ENCODE measurements at regions not wholly inside any gene's neighbourhood (a gene's known extent, or its start where the extent isn't known, plus 50 kb on each side); places are given as distances from the start of the nearest gene placed in this dataset.

DNA sequence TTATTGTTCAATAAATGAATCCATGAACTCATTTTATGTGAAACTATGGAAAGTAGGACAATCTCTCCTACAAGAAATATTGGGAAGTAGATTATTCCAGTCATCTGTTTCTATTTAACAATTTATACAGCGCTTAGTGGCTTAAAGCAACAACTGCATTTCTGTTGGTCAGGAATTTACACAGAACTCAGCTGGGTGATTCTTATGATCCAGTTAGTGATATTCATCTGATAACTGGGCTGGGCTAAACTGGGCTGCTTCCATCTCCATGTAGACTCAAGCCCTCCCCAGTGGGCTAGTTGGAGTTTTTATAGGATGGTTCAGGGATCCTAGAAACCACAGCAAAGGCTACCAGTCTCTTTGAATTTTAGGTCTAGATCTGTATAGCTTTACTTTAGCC lies 497.9 kb upstream of the NEGR1 start:
- no peak for DNase-seq (ENCODE audit: low read depth, low spot score)
- no peak overlapping the region for H3K4me3 ChIP-seq
- no peak overlapping the region for H3K27ac ChIP-seq
- no peak overlapping the region for H3K9ac ChIP-seq (ENCODE audit: insufficient read length)
- H3K36me3 ChIP-seq (ENCODE audit: insufficient read depth, low read length) = no peaks in the 10 kb centered on the region
- no peak for TF ChIP-seq POLR2AphosphoS5 (IDR thresholded peaks at IDR 0.05; ENCODE audit: borderline replicate concordance, low read depth, low read length)
- no peak for TF ChIP-seq FOXP2 (optimal IDR thresholded peaks at IDR 0.05; ENCODE audit: control extremely low read depth, extremely low read length, insufficient read depth)
- TF ChIP-seq EZH2 (IDR thresholded peaks at IDR 0.05) = no peak
- no peaks in the 10 kb centered on the region for H3K9me3 ChIP-seq (ENCODE audit: low read depth, low read length)

DNA sequence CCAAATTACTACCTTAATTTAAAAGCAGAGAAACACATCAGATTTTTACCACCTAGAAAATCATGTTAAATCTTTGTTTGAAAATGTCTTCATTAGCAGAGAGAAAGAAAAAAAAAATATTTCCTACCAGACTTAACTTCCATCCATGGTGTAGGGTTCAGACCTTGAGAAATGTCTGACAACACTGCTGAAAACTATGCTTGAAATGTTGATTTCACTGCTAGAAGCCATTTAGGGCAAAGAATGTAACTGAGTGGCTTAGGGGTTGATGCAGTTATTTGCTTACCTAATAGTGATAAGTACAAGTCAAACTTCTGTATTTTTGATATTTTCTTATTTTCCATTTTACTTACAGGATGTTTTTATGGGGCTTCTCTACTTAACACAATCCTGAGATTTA lies 495.6 kb upstream of the NEGR1 start:
- TF ChIP-seq EZH2 (IDR thresholded peaks at IDR 0.05) = no peak
- DNase-seq (ENCODE audit: low read depth, low spot score) = no peak
- H3K9me3 ChIP-seq (ENCODE audit: low read depth, low read length) = no peaks in the 10 kb centered on the region
- H3K4me3 ChIP-seq = no peak overlapping the region
- no peak overlapping the region for H3K9ac ChIP-seq (ENCODE audit: insufficient read length)
- no peaks in the 10 kb centered on the region for H3K36me3 ChIP-seq (ENCODE audit: insufficient read depth, low read length)
- no peak overlapping the region for H3K27ac ChIP-seq

DNA sequence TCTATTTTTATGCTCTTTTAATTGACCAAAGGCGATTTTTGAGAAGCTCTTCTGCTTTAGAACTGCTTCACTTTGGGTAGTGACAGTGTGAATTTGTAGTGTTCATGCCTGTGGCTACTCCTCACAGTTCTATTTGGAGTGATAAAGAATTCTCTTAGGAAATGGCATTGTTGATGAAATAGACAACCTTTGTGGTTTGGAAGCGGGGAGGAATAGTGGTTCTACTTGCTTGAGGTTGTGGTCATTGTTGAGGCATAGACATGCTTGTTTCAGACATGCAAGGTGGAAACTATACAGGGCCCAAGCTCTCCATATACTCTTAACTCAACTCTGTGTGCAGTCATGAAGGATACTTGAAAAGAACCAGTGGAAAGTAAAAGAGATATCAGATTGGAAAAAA lies 481.1 kb upstream of the NEGR1 start:
- no peak overlapping the region for H3K9ac ChIP-seq (ENCODE audit: insufficient read length)
- H3K27ac ChIP-seq = no peak overlapping the region
- H3K4me3 ChIP-seq = no peak overlapping the region
- no peak for DNase-seq (ENCODE audit: low read depth, low spot score)
- H3K36me3 ChIP-seq (ENCODE audit: insufficient read depth, low read length) = no peaks in the 10 kb centered on the region
- TF ChIP-seq FOXP2 (optimal IDR thresholded peaks at IDR 0.05; ENCODE audit: control extremely low read depth, extremely low read length, insufficient read depth) = no peak
- TF ChIP-seq EZH2 (IDR thresholded peaks at IDR 0.05) = no peak
- TF ChIP-seq POLR2AphosphoS5 (IDR thresholded peaks at IDR 0.05; ENCODE audit: borderline replicate concordance, low read depth, low read length) = no peak
- H3K9me3 ChIP-seq (ENCODE audit: low read depth, low read length) = no peaks in the 10 kb centered on the region

- H3K36me3 ChIP-seq (ENCODE audit: insufficient read depth, low read length) = no peaks in the 10 kb centered on the region
- DNase-seq (ENCODE audit: low read depth, low spot score) = no peak
- no peaks in the 10 kb centered on the region for H3K9me3 ChIP-seq (ENCODE audit: low read depth, low read length)
- no peak overlapping the region for H3K9ac ChIP-seq (ENCODE audit: insufficient read length)
- TF ChIP-seq EZH2 (IDR thresholded peaks at IDR 0.05) = no peak
- no peak for TF ChIP-seq FOXP2 (optimal IDR thresholded peaks at IDR 0.05; ENCODE audit: control extremely low read depth, extremely low read length, insufficient read depth)
- TF ChIP-seq POLR2AphosphoS5 (IDR thresholded peaks at IDR 0.05; ENCODE audit: borderline replicate concordance, low read depth, low read length) = no peak
- H3K27ac ChIP-seq = no peak overlapping the region
- no peak overlapping the region for H3K4me3 ChIP-seq
These were observed 477.1 kb upstream of the NEGR1 start for GRCh38 chr1:72759486-72759885.

- Histone ChIP-seq H3K4me3 (no peak overlapping the region), H3K9me3 (ENCODE audit: low read depth, low read length) (no peaks in the 10 kb centered on the region), H3K27ac (no peak overlapping the region), H3K36me3 (ENCODE audit: insufficient read depth, low read length) (no peaks in the 10 kb centered on the region), H3K9ac (ENCODE audit: insufficient read length) (no peak overlapping the region)
- TF ChIP-seq FOXP2 (optimal IDR thresholded peaks at IDR 0.05; ENCODE audit: control extremely low read depth, extremely low read length, insufficient read depth) (no peak), EZH2 (IDR thresholded peaks at IDR 0.05) (no peak), POLR2AphosphoS5 (IDR thresholded peaks at IDR 0.05; ENCODE audit: borderline replicate concordance, low read depth, low read length) (no peak)
- no peak for DNase-seq (ENCODE audit: low read depth, low spot score)
These were observed 475.5 kb upstream of the NEGR1 start for GRCh38 chr1:72757843-72758242.

DNA sequence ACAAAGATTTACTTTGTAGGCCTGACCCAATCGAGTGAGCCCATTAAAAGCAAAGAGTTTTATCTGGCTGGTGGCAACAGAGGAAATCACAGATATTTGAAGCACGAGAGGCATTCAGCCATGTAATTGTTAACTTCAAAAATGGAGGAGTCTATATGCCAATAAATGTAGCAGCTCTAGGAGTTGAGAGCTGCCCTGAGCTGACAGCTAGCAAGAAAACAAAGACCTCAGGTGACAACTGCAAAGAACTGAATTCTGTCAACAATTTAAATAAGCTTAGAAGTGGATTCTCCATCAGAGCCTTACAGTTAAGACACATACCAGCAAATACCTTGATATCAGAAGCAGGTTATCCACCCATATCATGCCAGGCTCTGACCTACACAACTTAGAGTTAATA lies 463.1 kb upstream of the NEGR1 start:
- Histone ChIP-seq H3K36me3 (ENCODE audit: insufficient read depth, low read length) (no peaks in the 10 kb centered on the region), H3K4me3 (no peak overlapping the region), H3K9me3 (ENCODE audit: low read depth, low read length) (no peaks in the 10 kb centered on the region), H3K27ac (no peak overlapping the region), H3K9ac (ENCODE audit: insufficient read length) (no peak overlapping the region)
- TF ChIP-seq EZH2 (IDR thresholded peaks at IDR 0.05) = no peak
- no peak for TF ChIP-seq FOXP2 (optimal IDR thresholded peaks at IDR 0.05; ENCODE audit: control extremely low read depth, extremely low read length, insufficient read depth)
- TF ChIP-seq POLR2AphosphoS5 (IDR thresholded peaks at IDR 0.05; ENCODE audit: borderline replicate concordance, low read depth, low read length) = no peak
- DNase-seq (ENCODE audit: low read depth, low spot score) = no peak

DNA sequence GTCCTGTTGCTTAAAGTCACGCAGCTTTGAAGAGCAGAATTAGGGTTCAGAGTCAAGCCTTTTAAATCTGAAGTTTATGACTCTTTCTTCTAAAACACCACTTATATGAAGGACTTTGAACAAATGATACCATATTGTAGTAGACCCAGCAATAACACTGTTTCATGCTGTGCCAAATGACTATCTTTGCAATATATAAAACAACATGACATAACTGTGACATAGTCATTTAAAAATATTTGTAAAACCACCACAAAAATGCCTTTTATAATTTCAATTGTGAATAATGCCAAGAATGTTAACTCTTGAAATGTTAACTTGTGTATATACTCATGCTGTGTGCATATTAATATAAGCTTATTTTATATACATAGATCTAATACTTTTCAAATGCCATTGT lies 452.1 kb upstream of the NEGR1 start:
- H3K4me3 ChIP-seq = no peak overlapping the region
- H3K27ac ChIP-seq = no peak overlapping the region
- DNase-seq (ENCODE audit: low read depth, low spot score) = no peak
- TF ChIP-seq FOXP2 (optimal IDR thresholded peaks at IDR 0.05; ENCODE audit: control extremely low read depth, extremely low read length, insufficient read depth) (no peak), POLR2AphosphoS5 (IDR thresholded peaks at IDR 0.05; ENCODE audit: borderline replicate concordance, low read depth, low read length) (no peak), EZH2 (IDR thresholded peaks at IDR 0.05) (no peak)
- no peaks in the 10 kb centered on the region for H3K36me3 ChIP-seq (ENCODE audit: insufficient read depth, low read length)
- no peaks in the 10 kb centered on the region; the same call in 1 of the 2 replicates for H3K9me3 ChIP-seq (ENCODE audit: low read depth, low read length)
- no peak overlapping the region for H3K9ac ChIP-seq (ENCODE audit: insufficient read length)

DNA sequence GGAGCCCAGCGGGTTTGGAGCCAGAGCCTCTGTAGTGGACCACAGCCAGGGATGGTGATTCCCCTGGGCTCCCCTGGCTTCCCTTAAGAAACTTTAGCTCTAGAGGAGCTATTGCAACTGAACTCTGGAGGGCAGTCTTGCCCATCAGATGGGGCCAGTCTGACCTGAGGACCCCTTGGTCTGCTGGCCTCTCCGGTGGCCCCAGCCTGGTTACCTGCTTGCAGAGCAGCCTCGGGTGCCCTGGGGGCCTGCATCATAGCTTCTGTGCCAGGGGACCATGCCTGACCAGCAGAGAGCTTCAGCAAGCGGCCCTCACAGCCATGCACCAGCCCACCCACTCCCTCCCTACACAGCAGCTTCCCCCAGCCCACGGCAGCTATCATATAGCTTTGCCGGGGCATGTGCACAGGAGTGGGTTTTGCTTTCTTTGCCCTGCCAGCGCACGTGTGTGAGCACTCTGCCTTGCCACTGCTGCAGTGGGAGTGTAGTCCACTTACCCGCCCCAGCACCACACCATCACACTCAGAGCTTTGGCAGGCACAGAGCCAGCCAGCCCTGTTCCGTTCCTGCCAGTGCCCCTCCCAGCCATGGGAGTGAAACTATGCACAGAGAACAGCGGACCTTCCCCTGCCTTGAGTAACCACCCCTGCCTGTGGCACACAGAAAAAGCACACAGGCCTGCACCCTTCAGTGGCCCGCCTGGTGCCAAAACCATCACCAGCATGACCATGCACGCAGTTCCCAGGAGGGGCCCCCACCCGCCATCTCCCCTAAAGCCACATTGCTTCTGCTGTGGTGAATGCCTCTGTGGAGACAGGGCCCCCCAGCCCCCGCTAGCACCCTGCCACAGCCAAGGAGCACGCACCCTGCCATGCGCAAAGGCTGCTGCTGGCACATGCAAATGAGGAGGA lies 442.9 kb upstream of the NEGR1 start:
- no peak for DNase-seq (ENCODE audit: low read depth, low spot score)
- H3K36me3 ChIP-seq (ENCODE audit: insufficient read depth, low read length) = no peaks in the 10 kb centered on the region
- no peak overlapping the region for H3K9ac ChIP-seq (ENCODE audit: insufficient read length)
- no peaks in the 10 kb centered on the region; the same call in 1 of the 2 replicates for H3K9me3 ChIP-seq (ENCODE audit: low read depth, low read length)
- no peak overlapping the region for H3K4me3 ChIP-seq
- H3K27ac ChIP-seq = no peak overlapping the region
- TF ChIP-seq POLR2AphosphoS5 (IDR thresholded peaks at IDR 0.05; ENCODE audit: borderline replicate concordance, low read depth, low read length) = no peak
- TF ChIP-seq EZH2 (IDR thresholded peaks at IDR 0.05) = no peak
- no peak for TF ChIP-seq FOXP2 (optimal IDR thresholded peaks at IDR 0.05; ENCODE audit: control extremely low read depth, extremely low read length, insufficient read depth)

DNA sequence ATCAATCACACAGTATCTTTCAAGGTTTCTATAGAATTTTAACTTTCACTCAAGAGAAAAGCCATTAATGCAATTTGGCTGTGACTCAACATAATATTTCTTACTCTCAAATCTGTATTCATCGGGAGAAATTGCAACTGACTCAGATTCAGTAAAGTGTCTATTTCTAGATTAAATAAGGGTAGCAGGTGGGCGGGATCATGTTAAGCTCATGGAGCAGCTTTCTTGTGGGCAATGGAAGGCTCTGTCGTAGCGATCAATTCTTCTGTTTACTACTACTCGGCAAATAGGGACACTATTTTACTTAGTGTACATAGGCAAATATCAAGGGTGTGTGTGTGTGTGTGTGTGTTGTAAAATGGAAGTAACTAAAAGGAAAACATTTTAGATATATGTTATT lies 423.6 kb upstream of the NEGR1 start:
- no peaks in the 10 kb centered on the region for H3K9me3 ChIP-seq (ENCODE audit: low read depth, low read length)
- H3K4me3 ChIP-seq = peak overlapping the region; percentile 43
- no peaks in the 10 kb centered on the region for H3K36me3 ChIP-seq (ENCODE audit: insufficient read depth, low read length)
- DNase-seq (ENCODE audit: low read depth, low spot score) = no peak
- no peak for TF ChIP-seq POLR2AphosphoS5 (IDR thresholded peaks at IDR 0.05; ENCODE audit: borderline replicate concordance, low read depth, low read length)
- no peak for TF ChIP-seq EZH2 (IDR thresholded peaks at IDR 0.05)
- TF ChIP-seq FOXP2 (optimal IDR thresholded peaks at IDR 0.05; ENCODE audit: control extremely low read depth, extremely low read length, insufficient read depth) = no peak
- peak overlapping the region; percentile 42 for H3K9ac ChIP-seq (ENCODE audit: insufficient read length)
- H3K27ac ChIP-seq = peak overlapping the region; percentile 97
